ENCODE measurements at regions not wholly inside any gene's neighbourhood (a gene's known extent, or its start where the extent isn't known, plus 50 kb on each side); places are given as distances from the start of the nearest gene placed in this dataset.

- no peaks in the 10 kb centered on the region for H3K4me1 ChIP-seq (ENCODE audit: control insufficient read depth, low read length)
- no peaks in the 10 kb centered on the region for H3K79me2 ChIP-seq (ENCODE audit: control insufficient read depth, low read length)
- H3F3A ChIP-seq (ENCODE audit: control insufficient read depth, insufficient read depth), result no peaks in the 10 kb centered on the region
- H3K4me2 ChIP-seq (ENCODE audit: low read length), result no peak overlapping the region
- H3K9me3 ChIP-seq (ENCODE audit: control insufficient read depth, insufficient read depth, low read length), result no peaks in the 10 kb centered on the region
- no peak for TF ChIP-seq EZH2phosphoT487 (IDR thresholded peaks at IDR 0.05; ENCODE audit: borderline replicate concordance, low read length)
- no peak for TF ChIP-seq CTCF (IDR thresholded peaks at IDR 0.05; ENCODE audit: low read depth, low read length, poor library complexity, severe bottlenecking)
- peaks cover 5% of the 10 kb centered on the region; the same call in 1 of the 2 replicates for H3K27me3 ChIP-seq (ENCODE audit: control insufficient read depth, low read length)
- H3K4me3 ChIP-seq (ENCODE audit: low read length), result no peak overlapping the region
- H3K9me2 ChIP-seq (replicated peaks; ENCODE audit: control insufficient read depth, low read length), result no peaks in the 10 kb centered on the region
- H3K27ac ChIP-seq (ENCODE audit: low read depth, low read length), result no peak overlapping the region
- no peaks in the 10 kb centered on the region for H3K36me3 ChIP-seq (ENCODE audit: control insufficient read depth, low read length)
- no peaks in the 10 kb centered on the region for H4K20me1 ChIP-seq (ENCODE audit: control insufficient read depth, insufficient read depth, low read depth, low read length)
These were observed 78.1 kb upstream of the P2RY1 start for GRCh38 chr3:152756807-152757206.

GRCh38 chr3:152760024-152760563 lies 74.8 kb upstream of the P2RY1 start:
- Histone ChIP-seq H3K36me3 (ENCODE audit: control insufficient read depth, low read length) (no peaks in the 10 kb centered on the region), H3K79me2 (ENCODE audit: control insufficient read depth, low read length) (no peaks in the 10 kb centered on the region), H3K9me3 (ENCODE audit: control insufficient read depth, insufficient read depth, low read length) (no peaks in the 10 kb centered on the region), H3K4me3 (ENCODE audit: low read length) (no peak overlapping the region), H3K27ac (ENCODE audit: low read depth, low read length) (no peak overlapping the region), H4K20me1 (ENCODE audit: control insufficient read depth, insufficient read depth, low read depth, low read length) (no peaks in the 10 kb centered on the region), H3K4me2 (ENCODE audit: low read length) (no peak overlapping the region), H3K9me2 (replicated peaks; ENCODE audit: control insufficient read depth, low read length) (no peaks in the 10 kb centered on the region), H3F3A (ENCODE audit: control insufficient read depth, insufficient read depth) (no peaks in the 10 kb centered on the region), H3K4me1 (ENCODE audit: control insufficient read depth, low read length) (no peaks in the 10 kb centered on the region), H3K27me3 (ENCODE audit: control insufficient read depth, low read length) (peaks cover 5% of the 10 kb centered on the region; the same call in 1 of the 2 replicates)
- no peak for TF ChIP-seq EZH2phosphoT487 (IDR thresholded peaks at IDR 0.05; ENCODE audit: borderline replicate concordance, low read length)
- TF ChIP-seq CTCF (IDR thresholded peaks at IDR 0.05; ENCODE audit: low read depth, low read length, poor library complexity, severe bottlenecking), result no peak

GRCh38 chr3:152760591-152760990 lies 74.3 kb upstream of the P2RY1 start:
- TF ChIP-seq EZH2phosphoT487 (IDR thresholded peaks at IDR 0.05; ENCODE audit: borderline replicate concordance, low read length), result no peak
- no peak for TF ChIP-seq CTCF (IDR thresholded peaks at IDR 0.05; ENCODE audit: low read depth, low read length, poor library complexity, severe bottlenecking)
- no peaks in the 10 kb centered on the region for H3K79me2 ChIP-seq (ENCODE audit: control insufficient read depth, low read length)
- H3F3A ChIP-seq (ENCODE audit: control insufficient read depth, insufficient read depth), result no peaks in the 10 kb centered on the region
- H3K4me1 ChIP-seq (ENCODE audit: control insufficient read depth, low read length), result no peaks in the 10 kb centered on the region
- H3K9me2 ChIP-seq (replicated peaks; ENCODE audit: control insufficient read depth, low read length), result no peaks in the 10 kb centered on the region
- H3K27ac ChIP-seq (ENCODE audit: low read depth, low read length), result no peak overlapping the region
- no peaks in the 10 kb centered on the region for H4K20me1 ChIP-seq (ENCODE audit: control insufficient read depth, insufficient read depth, low read depth, low read length)
- no peaks in the 10 kb centered on the region for H3K9me3 ChIP-seq (ENCODE audit: control insufficient read depth, insufficient read depth, low read length)
- H3K27me3 ChIP-seq (ENCODE audit: control insufficient read depth, low read length), result peaks cover 5% of the 10 kb centered on the region; the same call in 1 of the 2 replicates
- no peaks in the 10 kb centered on the region for H3K36me3 ChIP-seq (ENCODE audit: control insufficient read depth, low read length)
- H3K4me2 ChIP-seq (ENCODE audit: low read length), result no peak overlapping the region
- H3K4me3 ChIP-seq (ENCODE audit: low read length), result no peak overlapping the region
